HepG2 (cell line): ENCODE measurements at regions not wholly inside any gene's neighbourhood (a gene's known extent, or its start where the extent isn't known, plus 50 kb on each side); places are given as distances from the start of the nearest gene placed in this dataset.

Source experiments
- ARHGAP35 ChIP-seq: sonication (generic); formaldehyde crosslinking; IDR thresholded peaks from 2 replicates; pipeline ENCODE4 v1.9.0; 2022; ENCODE audit warnings: mild to moderate bottlenecking, inconsistent platforms, moderate library complexity, missing genetic modification reagents, borderline replicate concordance
- ARID4A ChIP-seq: sonication (generic); formaldehyde crosslinking; IDR thresholded peaks from 2 replicates; pipeline ENCODE4 v1.5.0; 2020; ENCODE audit warnings: mild to moderate bottlenecking, missing genetic modification reagents, borderline replicate concordance
- CREBL2 ChIP-seq: sonication (generic); formaldehyde crosslinking; IDR thresholded peaks from 2 replicates; pipeline ENCODE4 v1.8.1; 2023; ENCODE audit warnings: missing genetic modification reagents, mild to moderate bottlenecking, borderline replicate concordance
- GLI4 ChIP-seq: sonication (generic); formaldehyde crosslinking; IDR thresholded peaks from 2 replicates; pipeline ENCODE4 v1.5.1; 2020; ENCODE audit warnings: missing genetic modification reagents, mild to moderate bottlenecking, moderate library complexity, borderline replicate concordance
- HNRNPH1 ChIP-seq: fragments of 200-400 bp; formaldehyde crosslinking; optimal IDR thresholded peaks from 2 replicates; pipeline ENCODE3; 2017; ENCODE audit warnings: mild to moderate bottlenecking, low read depth, low read length
- MXD1 ChIP-seq: sonication (generic); formaldehyde crosslinking; IDR thresholded peaks from 2 replicates; pipeline ENCODE4 v1.4.0; 2020; ENCODE audit warnings: mild to moderate bottlenecking, missing genetic modification reagents
- PLSCR1 ChIP-seq: sonication (generic); formaldehyde crosslinking; IDR thresholded peaks from 2 replicates; pipeline ENCODE4 v1.5.0; 2020; ENCODE audit warnings: missing genetic modification reagents, mild to moderate bottlenecking, borderline replicate concordance
- SMAD9 ChIP-seq: sonication (generic); formaldehyde crosslinking; IDR thresholded peaks from 2 replicates; pipeline ENCODE4 v1.5.1; 2020; ENCODE audit warnings: mild to moderate bottlenecking, missing genetic modification reagents
- SNAPC4 ChIP-seq: sonication (generic); formaldehyde crosslinking; IDR thresholded peaks from 2 replicates; pipeline ENCODE4 v1.4.0; 2020; ENCODE audit warnings: mild to moderate bottlenecking, missing genetic modification reagents
- TAF15 ChIP-seq: fragments of 200-400 bp; formaldehyde crosslinking; IDR thresholded peaks from one replicate; pipeline ENCODE4 v1.6.1; 2018; ENCODE audit warnings: mild to moderate bottlenecking, low read depth, low read length; ENCODE audit not compliant: poor library complexity, severe bottlenecking
- ZBTB21 ChIP-seq: sonication (generic); formaldehyde crosslinking; IDR thresholded peaks from 2 replicates; pipeline ENCODE4 v1.4.0; 2020; ENCODE audit warnings: missing genetic modification reagents
- ZBTB8A ChIP-seq: sonication (generic); formaldehyde crosslinking; IDR thresholded peaks from 2 replicates; pipeline ENCODE4 v1.4.0; 2020; ENCODE audit warnings: mild to moderate bottlenecking, low read depth, missing genetic modification reagents, borderline replicate concordance
- ZFP62 ChIP-seq: sonication (generic); formaldehyde crosslinking; IDR thresholded peaks from 2 replicates; pipeline ENCODE4 v1.4.0; 2020; ENCODE audit warnings: missing genetic modification reagents
- ZMYM3 ChIP-seq: sonication (generic); formaldehyde crosslinking; IDR thresholded peaks from 2 replicates; pipeline ENCODE4 v1.5.1; 2020; ENCODE audit warnings: mild to moderate bottlenecking, missing genetic modification reagents
- ZNF101 ChIP-seq: sonication (generic); formaldehyde crosslinking; IDR thresholded peaks from 2 replicates; pipeline ENCODE4 v1.4.0; 2020; ENCODE audit warnings: mild to moderate bottlenecking, low read depth, missing genetic modification reagents, borderline replicate concordance
- ZNF562 ChIP-seq: sonication (generic); formaldehyde crosslinking; IDR thresholded peaks from 2 replicates; pipeline ENCODE4 v1.8.0; 2022; ENCODE audit warnings: missing genetic modification reagents, borderline replicate concordance
- ZNF605 ChIP-seq: sonication (generic); formaldehyde crosslinking; IDR thresholded peaks from 2 replicates; pipeline ENCODE4 v1.8.0; 2022; ENCODE audit warnings: mild to moderate bottlenecking, missing genetic modification reagents

- TF ChIP-seq ZBTB21 (CRISPR knock-in tag) (no peak), SNAPC4 (no peak; the same call in 1 of the 2 replicates), ARID4A (CRISPR knock-in tag) (peak; percentile 66; the same call in 1 of the 2 replicates), ZNF605 (CRISPR knock-in tag) (peak; percentile 85), ARHGAP35 (CRISPR knock-in tag) (no peak), ZNF101 (CRISPR knock-in tag) (no peak), ZNF562 (CRISPR knock-in tag) (no peak), ZMYM3 (CRISPR knock-in tag) (peak; percentile 74), TAF15 (no peak), ZFP62 (CRISPR knock-in tag) (no peak), ZBTB8A (CRISPR knock-in tag) (no peak), PLSCR1 (no peak), MXD1 (CRISPR knock-in tag) (no peak), HNRNPH1 (no peak), CREBL2 (CRISPR knock-in tag) (no peak), SMAD9 (CRISPR knock-in tag) (no peak), GLI4 (0 out of 2 replicates have a peak, but pooled peaks have one; percentile 30)
Observed at GRCh38 chr6:28589234-28589956, 63.7 kb downstream of the GPX5 start (continued).
